SK-N-SH treated with all-trans-retinoic acid at 6 μM for 48 hours (cell line): ENCODE measurements at regions not wholly inside any gene's neighbourhood (a gene's known extent, or its start where the extent isn't known, plus 50 kb on each side); places are given as distances from the start of the nearest gene placed in this dataset.

Source experiments
- ATAC-seq: fragments of 200-7000 bp; cut with Tn5 transposase; 3 replicates; pipeline ENCODE4 v1.9.1; 2020; ENCODE audit warnings: mild to moderate bottlenecking, moderate library complexity
- ARNTL ChIP-seq: fragments of 450-650 bp; formaldehyde crosslinking; IDR thresholded peaks from 2 replicates; pipeline ENCODE4 v1.5.0; 2020; ENCODE audit warnings: low read depth, mild to moderate bottlenecking, moderate library complexity, borderline replicate concordance
- BACH2 ChIP-seq: fragments of 250-450 bp; sonication (Bioruptor Pico); IDR thresholded peaks from 2 replicates; pipeline ENCODE4 v1.9.0; 2021; ENCODE audit warnings: mild to moderate bottlenecking, borderline replicate concordance
- ESRRG ChIP-seq: fragments of 250-450 bp; sonication (Bioruptor Pico); IDR thresholded peaks from 2 replicates; pipeline ENCODE4 v1.6.1; 2021; ENCODE audit warnings: mild to moderate bottlenecking
- GLIS3 ChIP-seq: fragments of 250-450 bp; sonication (Bioruptor Pico); IDR thresholded peaks from 2 replicates; pipeline ENCODE4 v1.5.0; 2020; ENCODE audit warnings: mild to moderate bottlenecking, moderate library complexity
- ISL1 ChIP-seq: fragments of 250-450 bp; sonication (Bioruptor Pico); IDR thresholded peaks from 2 replicates; pipeline ENCODE4 v2.1.2; 2022; ENCODE audit warnings: mild to moderate bottlenecking, moderate library complexity
- OSR1 ChIP-seq: fragments of 250-450 bp; sonication (Bioruptor Pico); IDR thresholded peaks from 2 replicates; pipeline ENCODE4 v1.8.0; 2022; ENCODE audit warnings: moderate library complexity, mild to moderate bottlenecking, inconsistent platforms
- PPARA ChIP-seq: fragments of 250-450 bp; sonication (Bioruptor Pico); IDR thresholded peaks from 2 replicates; pipeline ENCODE4 v1.5.0; 2020; ENCODE audit warnings: mild to moderate bottlenecking, borderline replicate concordance
- SNAI2 ChIP-seq: fragments of 250-450 bp; sonication (Bioruptor Pico); IDR thresholded peaks from 2 replicates; pipeline ENCODE4 v1.5.0; 2020; ENCODE audit warnings: mild to moderate bottlenecking, moderate library complexity
- TCF4 ChIP-seq: fragments of 250-450 bp; sonication (Bioruptor Pico); IDR thresholded peaks from 2 replicates; pipeline ENCODE4 v1.8.0; 2021; ENCODE audit warnings: mild to moderate bottlenecking, moderate library complexity, borderline replicate concordance
- TOX ChIP-seq: fragments of 250-450 bp; sonication (Bioruptor Pico); IDR thresholded peaks from 2 replicates; pipeline ENCODE4 v1.8.0; 2021; ENCODE audit warnings: mild to moderate bottlenecking, moderate library complexity, borderline replicate concordance
- TSHZ2 ChIP-seq: fragments of 250-450 bp; sonication (Bioruptor Pico); IDR thresholded peaks from 2 replicates; pipeline ENCODE4 v1.5.0; 2020; ENCODE audit warnings: mild to moderate bottlenecking, moderate library complexity
- ZC3H10 ChIP-seq: fragments of 250-450 bp; sonication (Bioruptor Pico); IDR thresholded peaks from 2 replicates; pipeline ENCODE4 v1.5.1; 2021; ENCODE audit warnings: mild to moderate bottlenecking, moderate library complexity
- ZFP3 ChIP-seq: fragments of 250-450 bp; sonication (Bioruptor Pico); IDR thresholded peaks from 2 replicates; pipeline ENCODE4 v1.5.0; 2020; ENCODE audit warnings: mild to moderate bottlenecking, moderate library complexity
- ZFP30 ChIP-seq: fragments of 450-650 bp; formaldehyde crosslinking; IDR thresholded peaks from 2 replicates; pipeline ENCODE4 v1.5.0; 2022; ENCODE audit warnings: mild to moderate bottlenecking, moderate library complexity
- ZNF565 ChIP-seq: fragments of 450-650 bp; formaldehyde crosslinking; conservative IDR thresholded peaks from 2 replicates; pipeline ENCODE4 v1.5.0; 2020; ENCODE audit warnings: low read depth, mild to moderate bottlenecking, moderate library complexity
- ZNF70 ChIP-seq: fragments of 450-650 bp; formaldehyde crosslinking; IDR thresholded peaks from 2 replicates; pipeline ENCODE4 v1.5.0; 2020; ENCODE audit warnings: mild to moderate bottlenecking, moderate library complexity
- ZNF8 ChIP-seq: fragments of 450-650 bp; formaldehyde crosslinking; IDR thresholded peaks from 2 replicates; pipeline ENCODE4 v1.5.0; 2020; ENCODE audit warnings: mild to moderate bottlenecking, moderate library complexity
- TF ChIP-seq, protein P1 (sequence below): fragments of 250-450 bp; sonication (Bioruptor Pico); IDR thresholded peaks from 2 replicates; pipeline ENCODE4 v1.8.0; 2020; ENCODE audit warnings: mild to moderate bottlenecking, moderate library complexity, borderline replicate concordance
- TF ChIP-seq, protein P2 (sequence below): fragments of 250-450 bp; sonication (Bioruptor Pico); IDR thresholded peaks from 2 replicates; pipeline ENCODE4 v1.5.1; 2021; ENCODE audit warnings: mild to moderate bottlenecking, moderate library complexity

DNA sequence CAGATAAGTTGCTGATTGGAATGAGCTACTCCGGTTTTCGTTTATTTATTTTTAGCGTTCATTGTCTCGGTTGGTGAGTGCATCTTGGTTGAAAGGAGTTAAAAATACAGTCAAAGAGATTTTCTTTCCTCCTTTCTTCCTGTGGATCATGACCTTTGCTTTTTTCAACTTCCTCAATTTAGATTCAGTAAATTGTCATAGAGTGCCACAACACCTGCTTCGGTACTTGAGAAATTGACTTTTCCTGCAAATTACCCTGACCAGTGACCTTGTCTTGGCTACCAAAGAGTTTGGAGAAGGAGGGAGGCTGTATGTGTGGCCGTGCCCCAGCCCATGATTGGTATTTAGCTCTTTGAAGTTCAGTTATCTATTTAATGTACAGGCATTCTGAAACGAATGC lies 128.7 kb downstream of the FAM204A start (continued):
- TF ChIP-seq TSHZ2 (CRISPR knock-in tag) (no peak), SNAI2 (CRISPR knock-in tag) (no peak)

DNA sequence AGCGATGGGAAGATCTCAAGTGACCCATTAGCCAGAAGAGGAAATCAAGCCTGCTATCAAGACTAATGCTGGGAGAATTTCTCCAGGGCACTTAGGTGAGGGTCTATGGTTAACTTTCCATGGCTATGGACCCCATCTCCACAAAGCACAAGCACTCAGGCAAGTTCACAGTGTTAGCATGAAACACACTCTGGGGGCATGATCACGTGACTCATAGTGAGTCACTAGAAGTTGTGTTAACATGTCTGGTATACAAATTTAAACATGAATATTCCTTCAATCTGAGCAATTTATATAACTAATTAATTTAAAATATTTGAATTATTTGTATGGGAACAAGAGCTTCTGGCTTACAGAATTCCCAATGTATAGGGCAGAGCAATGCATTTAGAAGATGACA lies 131.8 kb downstream of the FAM204A start:
- ATAC-seq = no peak
- TF ChIP-seq ZNF565 (CRISPR knock-in tag) = no peak
- TF ChIP-seq TOX (CRISPR knock-in tag) = no peak
- TF ChIP-seq ISL1 (CRISPR knock-in tag) = no peak
- TF ChIP-seq ZNF8 (CRISPR knock-in tag) = no peak
- TF ChIP-seq, protein P1, sequence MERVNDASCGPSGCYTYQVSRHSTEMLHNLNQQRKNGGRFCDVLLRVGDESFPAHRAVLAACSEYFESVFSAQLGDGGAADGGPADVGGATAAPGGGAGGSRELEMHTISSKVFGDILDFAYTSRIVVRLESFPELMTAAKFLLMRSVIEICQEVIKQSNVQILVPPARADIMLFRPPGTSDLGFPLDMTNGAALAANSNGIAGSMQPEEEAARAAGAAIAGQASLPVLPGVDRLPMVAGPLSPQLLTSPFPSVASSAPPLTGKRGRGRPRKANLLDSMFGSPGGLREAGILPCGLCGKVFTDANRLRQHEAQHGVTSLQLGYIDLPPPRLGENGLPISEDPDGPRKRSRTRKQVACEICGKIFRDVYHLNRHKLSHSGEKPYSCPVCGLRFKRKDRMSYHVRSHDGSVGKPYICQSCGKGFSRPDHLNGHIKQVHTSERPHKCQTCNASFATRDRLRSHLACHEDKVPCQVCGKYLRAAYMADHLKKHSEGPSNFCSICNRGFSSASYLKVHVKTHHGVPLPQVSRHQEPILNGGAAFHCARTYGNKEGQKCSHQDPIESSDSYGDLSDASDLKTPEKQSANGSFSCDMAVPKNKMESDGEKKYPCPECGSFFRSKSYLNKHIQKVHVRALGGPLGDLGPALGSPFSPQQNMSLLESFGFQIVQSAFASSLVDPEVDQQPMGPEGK (CRISPR knock-in tag) = no peak
- no peak for TF ChIP-seq ZNF70
- no peak for TF ChIP-seq BACH2 (CRISPR knock-in tag)
- TF ChIP-seq SNAI2 (CRISPR knock-in tag) = no peak
- no peak for TF ChIP-seq GLIS3 (CRISPR knock-in tag)
- no peak for TF ChIP-seq ESRRG (CRISPR knock-in tag)
- TF ChIP-seq, all 23 proteins: peak for 0

- no peak for ATAC-seq
- no peak for TF ChIP-seq ZFP30
- no peak for TF ChIP-seq PPARA (CRISPR knock-in tag)
- TF ChIP-seq ZNF565 (CRISPR knock-in tag) = no peak
- TF ChIP-seq OSR1 = no peak
Measured at GRCh38 chr10:118209215-118209614, 132.9 kb downstream of the FAM204A start.

DNA sequence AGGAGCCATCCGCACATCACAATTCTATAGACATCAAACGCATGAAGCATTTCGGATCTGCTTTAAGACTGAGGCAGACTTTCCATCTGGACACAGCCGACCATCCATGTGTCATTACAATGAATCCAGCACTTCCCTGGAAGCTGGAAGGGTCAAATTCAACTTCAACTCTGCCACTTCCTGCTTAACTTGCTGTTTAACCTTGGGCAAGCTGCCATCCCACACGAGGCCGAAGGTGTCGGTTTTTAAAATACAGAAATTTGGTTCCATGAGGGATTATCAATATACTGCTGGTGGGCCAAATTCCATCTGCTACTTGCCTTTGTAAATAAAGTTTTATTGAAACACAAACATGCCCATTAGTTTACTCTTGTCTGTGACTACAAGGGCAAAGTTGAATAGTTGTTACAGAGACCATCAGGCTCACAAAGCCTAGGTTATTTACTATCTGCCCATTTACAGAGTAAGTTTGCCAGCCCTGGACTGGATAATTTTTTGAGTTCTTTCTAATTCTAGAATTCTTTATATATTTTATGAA lies 134.6 kb downstream of the FAM204A start:
- no peak for ATAC-seq
- TF ChIP-seq ZC3H10 (CRISPR knock-in tag) (no peak), SNAI2 (CRISPR knock-in tag) (no peak), ISL1 (CRISPR knock-in tag) (no peak), ZFP3 (CRISPR knock-in tag) (no peak)

- ATAC-seq = no peak
- TF ChIP-seq ZNF8 (CRISPR knock-in tag) (no peak), ZFP30 (no peak), ZNF565 (CRISPR knock-in tag) (no peak), TSHZ2 (CRISPR knock-in tag) (no peak), SNAI2 (CRISPR knock-in tag) (no peak), GLIS3 (CRISPR knock-in tag) (no peak), ZC3H10 (CRISPR knock-in tag) (no peak), TCF4 (CRISPR knock-in tag) (no peak), TOX (CRISPR knock-in tag) (no peak), ZNF70 (no peak), OSR1 (no peak), ARNTL (CRISPR knock-in tag) (no peak)
- TF ChIP-seq, protein P2, sequence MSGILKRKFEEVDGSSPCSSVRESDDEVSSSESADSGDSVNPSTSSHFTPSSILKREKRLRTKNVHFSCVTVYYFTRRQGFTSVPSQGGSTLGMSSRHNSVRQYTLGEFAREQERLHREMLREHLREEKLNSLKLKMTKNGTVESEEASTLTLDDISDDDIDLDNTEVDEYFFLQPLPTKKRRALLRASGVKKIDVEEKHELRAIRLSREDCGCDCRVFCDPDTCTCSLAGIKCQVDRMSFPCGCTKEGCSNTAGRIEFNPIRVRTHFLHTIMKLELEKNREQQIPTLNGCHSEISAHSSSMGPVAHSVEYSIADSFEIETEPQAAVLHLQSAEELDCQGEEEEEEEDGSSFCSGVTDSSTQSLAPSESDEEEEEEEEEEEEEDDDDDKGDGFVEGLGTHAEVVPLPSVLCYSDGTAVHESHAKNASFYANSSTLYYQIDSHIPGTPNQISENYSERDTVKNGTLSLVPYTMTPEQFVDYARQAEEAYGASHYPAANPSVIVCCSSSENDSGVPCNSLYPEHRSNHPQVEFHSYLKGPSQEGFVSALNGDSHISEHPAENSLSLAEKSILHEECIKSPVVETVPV = no peak
Measured at GRCh38 chr10:118204292-118204943, 137.7 kb downstream of the FAM204A start.
